Activated T-cell treated with anti-CD3 and anti-CD28 coated beads, Interleukin-2, amount 50 U/mL, for 24 hours (primary cell): ENCODE measurements at regions not wholly inside any gene's neighbourhood (a gene's known extent, or its start where the extent isn't known, plus 50 kb on each side); places are given as distances from the start of the nearest gene placed in this dataset.

Experiments used
- DNase-seq: peaks from one replicate; pipeline ENCODE4 v3.0.0-alpha.2; 2020
- H3K27ac Mint-ChIP-seq: 2 replicates; pipeline ENCODE4 v1.8.0; 2020; ENCODE audit warnings: mild to moderate bottlenecking, mixed read lengths
- H3K27me3 Mint-ChIP-seq: 2 replicates; pipeline ENCODE4 v1.8.0; 2020; ENCODE audit warnings: mixed read lengths
- H3K36me3 Mint-ChIP-seq: 2 replicates; pipeline ENCODE4 v1.8.0; 2020; ENCODE audit warnings: low read depth, mixed read lengths
- H3K4me1 Mint-ChIP-seq: 2 replicates; pipeline ENCODE4 v1.8.0; 2020; ENCODE audit warnings: low read depth, mixed read lengths
- H3K4me3 Mint-ChIP-seq: 2 replicates; pipeline ENCODE4 v1.8.0; 2020; ENCODE audit warnings: mild to moderate bottlenecking, moderate library complexity, mixed read lengths
- H3K9me3 Mint-ChIP-seq: 2 replicates; pipeline ENCODE4 v1.8.0; 2020; ENCODE audit warnings: mixed read lengths

GRCh38 chr7:86202833-86203232, 440.9 kb upstream of the GRM3 start:
- Mint-ChIP-seq H3K4me3 (no peak overlapping the region), H3K4me1 (no peaks in the 10 kb centered on the region), H3K27me3 (no peaks in the 10 kb centered on the region), H3K27ac (no peak overlapping the region), H3K9me3 (peaks cover 3% of the 10 kb centered on the region), H3K36me3 (no peaks in the 10 kb centered on the region)
- DNase-seq, result no peak

- no peaks in the 10 kb centered on the region for H3K27me3 Mint-ChIP-seq
- DNase-seq, result no peak
- H3K9me3 Mint-ChIP-seq, result peaks cover 3% of the 10 kb centered on the region
- no peaks in the 10 kb centered on the region for H3K36me3 Mint-ChIP-seq
- no peak overlapping the region for H3K4me3 Mint-ChIP-seq
- no peaks in the 10 kb centered on the region for H3K4me1 Mint-ChIP-seq
- no peak overlapping the region for H3K27ac Mint-ChIP-seq
Measured at GRCh38 chr7:86201767-86202166, 441.9 kb upstream of the GRM3 start.

- Mint-ChIP-seq H3K27me3 (no peaks in the 10 kb centered on the region), H3K4me3 (no peak overlapping the region), H3K4me1 (no peaks in the 10 kb centered on the region), H3K9me3 (peaks cover 5% of the 10 kb centered on the region), H3K27ac (no peak overlapping the region), H3K36me3 (no peaks in the 10 kb centered on the region)
- DNase-seq, result no peak
Measured at GRCh38 chr7:86199881-86200614, 443.7 kb upstream of the GRM3 start.

- Mint-ChIP-seq H3K36me3 (no peaks in the 10 kb centered on the region), H3K9me3 (peaks cover 11% of the 10 kb centered on the region), H3K27me3 (no peaks in the 10 kb centered on the region), H3K4me3 (no peak overlapping the region), H3K4me1 (no peaks in the 10 kb centered on the region), H3K27ac (no peak overlapping the region)
- no peak for DNase-seq
Measured at GRCh38 chr7:86190351-86190750, 453.4 kb upstream of the GRM3 start.

GRCh38 chr7:86181474-86181873, 462.2 kb upstream of the GRM3 start:
- DNase-seq, result no peak
- Mint-ChIP-seq H3K9me3 (peaks cover 13% of the 10 kb centered on the region), H3K4me3 (no peak overlapping the region), H3K36me3 (no peaks in the 10 kb centered on the region), H3K27me3 (no peaks in the 10 kb centered on the region), H3K4me1 (no peaks in the 10 kb centered on the region), H3K27ac (no peak overlapping the region)

GRCh38 chr7:86164827-86165226, 478.9 kb upstream of the GRM3 start:
- Mint-ChIP-seq H3K27me3 (no peaks in the 10 kb centered on the region), H3K4me3 (no peak overlapping the region), H3K27ac (no peak overlapping the region), H3K9me3 (peaks cover 12% of the 10 kb centered on the region), H3K4me1 (no peaks in the 10 kb centered on the region), H3K36me3 (no peaks in the 10 kb centered on the region)
- DNase-seq, result no peak

GRCh38 chr7:86158111-86158510, 485.6 kb upstream of the GRM3 start:
- no peak overlapping the region for H3K27ac Mint-ChIP-seq
- H3K4me1 Mint-ChIP-seq, result no peaks in the 10 kb centered on the region
- no peaks in the 10 kb centered on the region for H3K36me3 Mint-ChIP-seq
- H3K9me3 Mint-ChIP-seq, result peaks cover 15% of the 10 kb centered on the region
- H3K4me3 Mint-ChIP-seq, result no peak overlapping the region
- no peak for DNase-seq
- no peaks in the 10 kb centered on the region for H3K27me3 Mint-ChIP-seq

- H3K27me3 Mint-ChIP-seq, result no peaks in the 10 kb centered on the region
- peaks cover 18% of the 10 kb centered on the region for H3K9me3 Mint-ChIP-seq
- no peak overlapping the region for H3K4me3 Mint-ChIP-seq
- H3K4me1 Mint-ChIP-seq, result no peaks in the 10 kb centered on the region
- H3K36me3 Mint-ChIP-seq, result no peaks in the 10 kb centered on the region
- no peak overlapping the region for H3K27ac Mint-ChIP-seq
- DNase-seq, result no peak
Measured at GRCh38 chr7:86155623-86156022, 488.1 kb upstream of the GRM3 start.

- no peak for DNase-seq
- Mint-ChIP-seq H3K27ac (no peak overlapping the region), H3K27me3 (no peaks in the 10 kb centered on the region), H3K36me3 (no peaks in the 10 kb centered on the region), H3K4me3 (no peak overlapping the region), H3K9me3 (peaks cover 18% of the 10 kb centered on the region), H3K4me1 (no peaks in the 10 kb centered on the region)
Measured at GRCh38 chr7:86152926-86153325, 490.8 kb upstream of the GRM3 start.

- H3K27me3 Mint-ChIP-seq, result no peaks in the 10 kb centered on the region
- H3K27ac Mint-ChIP-seq, result no peak overlapping the region
- H3K36me3 Mint-ChIP-seq, result no peaks in the 10 kb centered on the region
- H3K4me1 Mint-ChIP-seq, result no peaks in the 10 kb centered on the region
- H3K4me3 Mint-ChIP-seq, result no peak overlapping the region
- no peak for DNase-seq
- H3K9me3 Mint-ChIP-seq, result peaks cover 24% of the 10 kb centered on the region
Measured at GRCh38 chr7:86149024-86149665, 494.6 kb upstream of the GRM3 start.

GRCh38 chr7:86148501-86148900, 495.2 kb upstream of the GRM3 start:
- Mint-ChIP-seq H3K27ac (no peak overlapping the region), H3K36me3 (no peaks in the 10 kb centered on the region), H3K4me1 (no peaks in the 10 kb centered on the region), H3K4me3 (no peak overlapping the region), H3K9me3 (peaks cover 22% of the 10 kb centered on the region), H3K27me3 (no peaks in the 10 kb centered on the region)
- DNase-seq, result no peak

GRCh38 chr7:86137343-86137742, 506.4 kb upstream of the GRM3 start:
- DNase-seq, result no peak
- Mint-ChIP-seq H3K27ac (no peak overlapping the region), H3K27me3 (no peaks in the 10 kb centered on the region), H3K4me3 (no peak overlapping the region), H3K36me3 (no peaks in the 10 kb centered on the region), H3K9me3 (peaks cover 7% of the 10 kb centered on the region), H3K4me1 (no peaks in the 10 kb centered on the region)

GRCh38 chr7:86130268-86130667, 513.4 kb upstream of the GRM3 start:
- no peaks in the 10 kb centered on the region for H3K36me3 Mint-ChIP-seq
- no peaks in the 10 kb centered on the region for H3K4me1 Mint-ChIP-seq
- H3K27ac Mint-ChIP-seq, result no peak overlapping the region
- H3K27me3 Mint-ChIP-seq, result no peaks in the 10 kb centered on the region
- peaks cover 19% of the 10 kb centered on the region for H3K9me3 Mint-ChIP-seq
- H3K4me3 Mint-ChIP-seq, result no peak overlapping the region
- no peak for DNase-seq

GRCh38 chr7:86123476-86123875, 520.2 kb upstream of the GRM3 start:
- Mint-ChIP-seq H3K4me1 (no peaks in the 10 kb centered on the region), H3K9me3 (peaks cover 10% of the 10 kb centered on the region), H3K4me3 (no peak overlapping the region), H3K27me3 (no peaks in the 10 kb centered on the region), H3K27ac (no peak overlapping the region), H3K36me3 (no peaks in the 10 kb centered on the region)
- DNase-seq, result no peak

GRCh38 chr7:86094166-86094669, 549.5 kb upstream of the GRM3 start:
- H3K9me3 Mint-ChIP-seq, result peaks cover 18% of the 10 kb centered on the region
- no peak overlapping the region for H3K27ac Mint-ChIP-seq
- no peak overlapping the region for H3K4me3 Mint-ChIP-seq
- H3K36me3 Mint-ChIP-seq, result no peaks in the 10 kb centered on the region
- H3K27me3 Mint-ChIP-seq, result no peaks in the 10 kb centered on the region
- no peak for DNase-seq
- H3K4me1 Mint-ChIP-seq, result no peaks in the 10 kb centered on the region
